Activated T-helper 9 cell treated with anti-CD3 and anti-CD28 coated beads, Interleukin-2, amount 50 U/mL, for 16 hours (primary cell): ENCODE measurements at regions not wholly inside any gene's neighbourhood (a gene's known extent, or its start where the extent isn't known, plus 50 kb on each side); places are given as distances from the start of the nearest gene placed in this dataset.
"Not testable (repeated sequence)": the region's sequence is repeated elsewhere in the genome, so short reads cannot be mapped to it uniquely, and the experiment has no call there.

Source experiments
- DNase-seq: peaks from one replicate; pipeline ENCODE4 v3.0.0-alpha.2; 2020; ENCODE audit warnings: low read depth

GRCh38 chrX:37904833-37905232, 57.5 kb upstream of the DYNLT3 start:
- no peak for DNase-seq

- DNase-seq = peak; percentile 1
Measured at GRCh38 chrX:37905436-37906147, 58.2 kb upstream of the DYNLT3 start.

GRCh38 chrX:37906357-37906756, 59.0 kb upstream of the DYNLT3 start:
- no peak for DNase-seq

GRCh38 chrX:37910186-37910585, 62.8 kb upstream of the DYNLT3 start:
- no peak for DNase-seq

- DNase-seq = no peak
Measured at GRCh38 chrX:37912304-37912703, 64.9 kb upstream of the DYNLT3 start.

- DNase-seq = no peak
Measured at GRCh38 chrX:37912777-37913176, 65.4 kb upstream of the DYNLT3 start.

GRCh38 chrX:37918168-37918567, 70.8 kb upstream of the DYNLT3 start:
- DNase-seq = no peak

- DNase-seq = no peak
Measured at GRCh38 chrX:37918703-37919102, 71.3 kb upstream of the DYNLT3 start.

- no peak for DNase-seq
Measured at GRCh38 chrX:37921758-37922157, 74.4 kb upstream of the DYNLT3 start.

GRCh38 chrX:37922928-37923327, 75.6 kb upstream of the DYNLT3 start:
- DNase-seq = no peak

GRCh38 chrX:37925761-37926160, 78.4 kb upstream of the DYNLT3 start:
- not testable (repeated sequence) for DNase-seq

GRCh38 chrX:37926700-37927099, 79.3 kb upstream of the DYNLT3 start:
- DNase-seq = no peak

- DNase-seq = no peak
Measured at GRCh38 chrX:37942170-37942569, 64.2 kb upstream of the SYTL5 start.

- DNase-seq = no peak
Measured at GRCh38 chrX:37943554-37944344, 62.6 kb upstream of the SYTL5 start.

- DNase-seq = no peak
Measured at GRCh38 chrX:37946197-37946596, 60.2 kb upstream of the SYTL5 start.

- DNase-seq = no peak
Measured at GRCh38 chrX:37955273-37955672, 51.1 kb upstream of the SYTL5 start.

GRCh38 chrX:37956223-37956622, 50.1 kb upstream of the SYTL5 start:
- no peak for DNase-seq
